ENCODE measurements at regions not wholly inside any gene's neighbourhood (a gene's known extent, or its start where the extent isn't known, plus 50 kb on each side); places are given as distances from the start of the nearest gene placed in this dataset.

- TF ChIP-seq ZBTB33 (IDR thresholded peaks at IDR 0.05) (no peak), NR2C2 (IDR thresholded peaks at IDR 0.05; ENCODE audit: borderline replicate concordance, control insufficient read depth, insufficient read length, low read depth) (no peak), CTCF (IDR thresholded peaks at IDR 0.05 in 2 of 3, conservative IDR thresholded peaks at IDR 0.05 in 1 of 3; ENCODE audit: control insufficient read depth in 2 of 3, extremely low read depth in 1 of 3, insufficient read depth in 1 of 3, low read depth in 3 of 3, low read length in 3 of 3) (no peak), ELK1 (IDR thresholded peaks at IDR 0.05; ENCODE audit: low read depth, low read length) (no peak), USF2 (IDR thresholded peaks at IDR 0.05; ENCODE audit: borderline replicate concordance, low read depth, low read length) (no peak)
Measured at GRCh38 chr5:135705941-135706466, 127.2 kb upstream of the CXCL14 start.

Data from GM12878 (cell line).